GM18502 (cell line): ENCODE measurements at regions not wholly inside any gene's neighbourhood (a gene's known extent, or its start where the extent isn't known, plus 50 kb on each side); places are given as distances from the start of the nearest gene placed in this dataset.

Experiments used
- ATAC-seq: cut with Tn5 transposase; IDR thresholded peaks from one replicate; pipeline ENCODE4 v1.9.1; 2021; ENCODE audit warnings: mild to moderate bottlenecking; ENCODE audit not compliant: unreplicated experiment, poor library complexity

GRCh38 chr1:87436534-87436933 is 107.9 kb downstream of the LMO4 start:
- ATAC-seq = no peak

GRCh38 chr1:87437663-87438295 is 109.1 kb downstream of the LMO4 start:
- ATAC-seq = peak; percentile 84

DNA sequence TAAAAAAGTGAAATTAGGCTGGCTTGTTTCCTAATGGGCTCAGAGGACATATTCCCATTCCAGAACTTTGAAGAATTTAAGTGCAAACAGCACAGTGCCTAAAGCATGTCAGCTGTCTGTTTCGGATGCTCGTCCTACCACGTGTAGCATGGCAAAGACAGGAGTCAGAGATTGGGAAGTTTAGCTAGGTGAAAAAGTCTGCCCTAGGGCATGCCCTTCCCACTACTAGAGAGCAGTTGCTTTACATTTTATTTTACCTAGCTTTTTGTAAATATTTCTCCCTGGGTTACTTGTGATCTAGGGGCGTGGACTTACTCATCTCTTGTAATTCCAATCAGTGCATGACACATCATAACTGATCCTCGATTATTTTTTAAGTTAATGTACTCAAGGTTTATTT is 111.1 kb downstream of the LMO4 start:
- ATAC-seq = no peak

- ATAC-seq = peak; percentile 89
These were observed 120.8 kb downstream of the LMO4 start for GRCh38 chr1:87449348-87449963.

DNA sequence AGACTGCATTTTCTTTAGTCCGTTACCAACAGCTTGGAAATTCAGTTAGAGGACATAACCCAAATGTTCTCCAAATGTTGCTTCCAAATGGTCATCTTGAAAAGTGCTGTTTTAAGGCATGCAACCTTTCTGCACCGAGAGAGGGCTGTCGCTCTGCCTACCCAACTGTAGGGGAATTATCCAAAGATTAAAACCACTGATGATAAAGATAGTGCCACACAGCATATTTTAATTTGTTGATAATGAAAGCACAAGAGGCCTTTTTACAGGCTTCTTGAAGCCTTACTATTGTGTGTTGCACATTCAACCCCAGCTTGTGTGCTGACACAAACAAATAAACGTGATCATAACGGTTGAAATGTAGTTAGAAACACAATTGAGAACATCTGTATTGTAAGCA is 121.5 kb downstream of the LMO4 start:
- ATAC-seq = no peak

DNA sequence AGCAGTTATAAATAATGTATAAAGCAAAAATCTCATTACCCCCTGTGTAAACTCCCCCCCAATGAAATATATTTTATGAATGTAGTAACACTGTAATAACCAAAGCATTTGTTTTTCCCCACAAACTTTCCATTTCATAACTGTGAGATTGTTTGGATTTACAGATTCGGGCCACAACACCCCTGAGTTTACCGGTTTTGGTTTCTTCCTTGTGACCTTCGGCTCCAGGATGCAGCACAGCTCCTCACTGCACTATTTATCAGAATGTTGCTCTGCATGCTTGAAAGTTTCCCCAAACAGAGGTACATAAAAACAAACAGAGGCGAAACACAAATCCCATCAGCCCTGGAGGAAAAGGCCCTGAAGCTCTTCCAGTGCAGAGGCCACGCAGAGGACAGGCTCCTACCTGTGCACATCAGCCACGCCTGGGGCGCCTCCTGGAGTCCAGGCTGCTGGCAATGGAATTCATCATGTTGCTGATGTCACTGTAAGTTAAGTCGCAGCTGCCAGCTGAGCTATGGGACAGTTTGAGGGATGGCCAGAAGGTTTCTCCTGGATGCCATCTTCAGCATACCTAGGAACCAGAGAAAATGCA is 122.0 kb downstream of the LMO4 start:
- ATAC-seq = no peak

GRCh38 chr1:87451229-87451920 is 122.7 kb downstream of the LMO4 start:
- no peak for ATAC-seq

- ATAC-seq = no peak
These were observed 124.0 kb downstream of the LMO4 start for GRCh38 chr1:87452648-87453047.

DNA sequence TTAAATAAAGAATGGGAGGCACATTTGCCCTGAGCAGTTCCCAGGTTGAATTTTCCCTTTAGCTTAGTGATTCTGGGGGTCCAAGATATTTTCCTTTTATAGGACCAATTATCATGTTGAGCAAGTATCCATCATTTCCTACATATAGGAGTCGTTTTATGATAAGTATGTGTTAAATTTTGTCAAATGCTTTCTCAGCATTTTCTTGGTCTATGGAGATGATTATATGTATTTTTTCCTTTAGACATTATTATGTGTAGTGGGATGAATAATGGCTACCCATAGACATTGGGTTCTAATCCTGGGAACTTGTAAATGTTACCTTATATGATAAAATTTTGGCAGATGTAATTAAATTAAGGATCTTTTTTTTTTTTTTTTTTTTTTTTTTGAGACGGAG is 128.7 kb downstream of the LMO4 start:
- no peak for ATAC-seq

DNA sequence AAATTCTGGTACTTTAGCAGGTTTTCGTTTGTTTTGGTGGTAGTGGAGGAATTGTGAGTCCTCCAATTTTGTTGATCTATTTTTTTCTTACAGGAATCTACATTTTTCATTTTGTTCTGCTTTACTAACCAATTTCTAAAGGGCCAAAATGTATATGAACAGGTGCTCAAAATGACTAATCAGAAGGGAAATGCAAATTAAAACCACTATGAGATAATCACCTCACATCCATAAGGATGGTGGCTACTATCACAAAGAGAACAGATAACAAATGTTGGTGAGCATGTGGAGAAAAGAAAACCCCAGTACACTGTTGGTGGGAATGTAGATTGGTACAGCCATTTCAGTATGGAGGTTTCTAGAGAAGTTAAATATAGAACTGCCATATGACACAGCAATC is 134.2 kb downstream of the LMO4 start:
- ATAC-seq = peak; percentile 41

DNA sequence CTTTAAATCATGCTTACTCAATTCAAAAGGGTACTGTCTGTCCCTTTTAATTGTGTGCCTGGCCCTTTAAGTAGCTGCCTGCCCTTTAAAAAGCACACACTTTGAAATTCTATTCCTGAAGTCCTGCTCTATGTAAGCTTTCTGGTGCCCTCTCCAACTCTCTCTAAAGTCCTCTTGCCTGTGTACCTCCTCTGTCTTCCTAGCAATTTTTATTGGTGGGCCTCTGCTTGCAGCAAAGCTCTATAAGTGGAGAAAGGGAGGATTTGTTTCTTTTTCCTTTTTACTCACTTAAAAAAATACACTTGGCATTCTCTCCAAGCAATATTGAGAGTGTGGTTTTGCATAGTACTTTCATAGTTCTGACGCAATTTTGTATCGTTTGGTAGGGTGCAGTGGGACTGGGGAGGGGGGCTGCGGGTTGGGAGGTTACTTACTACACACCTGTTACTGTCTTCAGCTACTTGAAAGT is 135.4 kb downstream of the LMO4 start:
- peak; percentile 85 for ATAC-seq

- ATAC-seq = no peak
These were observed 137.9 kb downstream of the LMO4 start for GRCh38 chr1:87466621-87467020.

DNA sequence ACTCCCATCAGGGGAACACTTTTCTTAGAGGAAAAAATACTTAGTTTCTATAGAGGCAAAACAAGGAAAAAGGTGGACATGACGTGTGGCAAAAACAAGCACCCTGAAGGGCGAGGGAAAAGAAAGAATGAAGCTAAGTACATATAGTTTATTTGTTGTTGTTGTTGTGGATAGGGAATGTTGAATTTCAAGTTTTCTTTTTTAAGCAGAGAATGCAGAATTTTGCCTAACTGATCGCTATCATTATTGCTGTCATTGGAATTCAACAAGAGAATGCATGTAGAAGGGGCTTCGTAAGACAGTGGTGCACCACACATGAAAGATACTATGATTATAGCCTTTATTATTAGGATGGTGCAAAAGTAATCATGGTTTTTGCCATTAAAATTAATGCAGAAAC is 144.0 kb downstream of the LMO4 start:
- ATAC-seq = no peak

DNA sequence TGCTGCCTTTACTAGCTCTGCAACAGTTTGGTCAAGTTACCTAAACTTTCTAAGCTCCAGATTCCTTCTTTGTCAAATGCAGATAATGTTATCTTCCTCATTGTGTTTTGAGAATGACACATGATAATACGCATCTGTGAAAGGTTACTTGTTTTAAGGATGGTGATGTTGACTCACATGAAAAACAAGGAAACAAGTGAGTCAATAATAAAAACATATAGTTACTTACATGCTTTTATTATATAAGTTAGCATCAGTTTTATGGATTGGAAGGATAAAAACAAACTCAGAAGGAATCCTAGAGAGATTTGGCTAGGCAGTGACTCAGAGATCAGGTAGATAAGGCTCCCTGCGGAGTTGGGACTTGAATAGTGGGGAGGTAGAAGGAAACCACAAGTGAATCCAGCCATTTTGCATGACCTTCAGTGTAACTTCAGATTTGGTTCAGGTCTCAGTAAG is 144.6 kb downstream of the LMO4 start:
- no peak for ATAC-seq

- ATAC-seq = no peak
These were observed 145.4 kb downstream of the LMO4 start for GRCh38 chr1:87474098-87474497.

GRCh38 chr1:87478231-87478630 is 149.6 kb downstream of the LMO4 start:
- no peak for ATAC-seq

DNA sequence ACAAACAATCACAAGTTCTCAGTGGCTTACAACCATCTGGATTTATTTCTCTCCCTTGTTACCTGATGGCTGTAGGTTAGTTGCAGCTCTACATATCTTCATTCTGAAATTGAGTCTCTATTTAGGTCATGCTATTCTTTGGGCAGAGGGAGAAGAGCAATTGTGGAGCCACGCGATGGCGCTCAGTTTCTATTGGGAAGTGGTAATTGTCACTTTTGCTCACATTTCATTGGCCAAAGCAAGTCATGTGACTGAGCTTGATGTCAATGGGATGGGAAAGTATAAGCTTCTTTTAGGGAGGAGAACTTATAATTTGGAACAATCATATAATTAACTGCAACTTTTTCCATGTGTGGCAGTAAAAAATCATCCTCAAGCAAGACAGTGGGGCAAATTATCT is 166.5 kb downstream of the LMO4 start:
- ATAC-seq = no peak

GRCh38 chr1:87495870-87496269 is 167.2 kb downstream of the LMO4 start:
- no peak for ATAC-seq

DNA sequence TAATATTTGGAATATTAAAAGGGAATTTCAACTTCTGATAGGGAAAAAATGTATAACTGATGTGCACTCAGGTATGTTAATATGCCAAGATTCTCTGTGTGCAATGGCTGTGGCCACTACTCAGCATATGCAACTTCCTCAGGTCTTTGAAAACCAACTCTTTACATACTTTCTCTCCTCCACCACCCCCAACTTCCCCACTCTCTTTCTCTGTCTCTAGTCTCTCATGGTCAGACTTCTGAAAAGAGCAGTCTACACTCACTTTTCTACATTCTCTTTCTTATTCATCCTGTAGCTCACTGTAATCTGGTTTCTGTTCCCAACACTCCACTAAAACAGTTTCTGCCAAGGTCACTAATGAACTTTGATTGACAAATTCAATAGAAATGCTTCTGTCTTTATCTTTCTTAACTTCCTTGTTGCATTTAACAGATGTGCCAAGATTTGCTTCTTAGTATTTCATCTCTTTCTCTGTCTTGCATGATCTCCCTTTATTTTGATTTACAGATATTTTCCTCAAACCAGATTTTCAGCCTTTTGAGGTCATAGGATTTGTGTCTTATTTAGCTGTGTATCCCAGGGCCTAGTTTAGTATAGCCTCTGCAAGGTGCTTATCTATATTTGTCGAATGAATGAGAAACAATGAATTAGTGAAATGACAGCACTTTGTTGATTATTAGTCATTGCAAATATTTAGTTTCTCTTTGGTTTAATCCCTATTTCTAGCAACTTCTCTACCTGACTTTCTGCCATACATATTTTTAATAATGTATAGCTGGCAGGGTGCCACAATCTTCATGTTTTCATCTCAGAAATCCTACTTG is 168.9 kb downstream of the LMO4 start:
- ATAC-seq = peak; percentile 70

GRCh38 chr1:87501738-87502137 is 173.1 kb downstream of the LMO4 start:
- no peak for ATAC-seq
